ENCODE measurements at regions not wholly inside any gene's neighbourhood (a gene's known extent, or its start where the extent isn't known, plus 50 kb on each side); places are given as distances from the start of the nearest gene placed in this dataset.

DNA sequence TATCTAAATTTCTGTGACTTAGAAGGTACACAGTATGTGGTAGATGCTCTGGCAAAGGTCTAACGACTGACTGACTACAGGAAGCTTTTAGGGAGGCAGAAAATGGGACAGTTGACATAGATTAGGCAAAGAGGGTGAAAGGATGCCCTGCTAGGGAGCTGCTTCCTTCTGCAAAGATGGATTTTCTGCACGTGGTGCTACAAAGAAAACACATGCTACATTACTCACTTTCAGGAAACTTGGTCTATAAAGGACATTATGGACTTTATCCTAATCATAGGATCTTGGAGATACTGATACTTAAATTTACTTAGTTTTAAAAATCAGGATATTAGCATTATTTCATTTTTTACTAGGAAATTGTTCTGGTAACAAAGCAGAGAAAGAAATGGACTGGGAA lies 405.8 kb upstream of the ADAMTS16 start:
- Histone ChIP-seq H3K27ac (replicated peaks in 1 of 4) (no peak overlapping the region), H3K4me1 (no peaks in the 10 kb centered on the region), H3K36me3 (no peaks in the 10 kb centered on the region), H3K27me3 (peaks cover 0 to 3% (median 0%) of the 10 kb centered on the region in 4 donors), H3K9me3 (no peaks in the 10 kb centered on the region), H3K4me3 (no peak overlapping the region)
- no peak for DNase-seq (ENCODE audit: extremely low spot score)
- intact Hi-C loops (cut with DNase I), result no loop called here
- TF ChIP-seq EP300 (IDR thresholded peaks at IDR 0.05) (no peak), POLR2A (IDR thresholded peaks at IDR 0.05; ENCODE audit: low read depth) (no peak), POLR2AphosphoS5 (IDR thresholded peaks at IDR 0.05) (no peak)
- TF ChIP-seq, protein P1, sequence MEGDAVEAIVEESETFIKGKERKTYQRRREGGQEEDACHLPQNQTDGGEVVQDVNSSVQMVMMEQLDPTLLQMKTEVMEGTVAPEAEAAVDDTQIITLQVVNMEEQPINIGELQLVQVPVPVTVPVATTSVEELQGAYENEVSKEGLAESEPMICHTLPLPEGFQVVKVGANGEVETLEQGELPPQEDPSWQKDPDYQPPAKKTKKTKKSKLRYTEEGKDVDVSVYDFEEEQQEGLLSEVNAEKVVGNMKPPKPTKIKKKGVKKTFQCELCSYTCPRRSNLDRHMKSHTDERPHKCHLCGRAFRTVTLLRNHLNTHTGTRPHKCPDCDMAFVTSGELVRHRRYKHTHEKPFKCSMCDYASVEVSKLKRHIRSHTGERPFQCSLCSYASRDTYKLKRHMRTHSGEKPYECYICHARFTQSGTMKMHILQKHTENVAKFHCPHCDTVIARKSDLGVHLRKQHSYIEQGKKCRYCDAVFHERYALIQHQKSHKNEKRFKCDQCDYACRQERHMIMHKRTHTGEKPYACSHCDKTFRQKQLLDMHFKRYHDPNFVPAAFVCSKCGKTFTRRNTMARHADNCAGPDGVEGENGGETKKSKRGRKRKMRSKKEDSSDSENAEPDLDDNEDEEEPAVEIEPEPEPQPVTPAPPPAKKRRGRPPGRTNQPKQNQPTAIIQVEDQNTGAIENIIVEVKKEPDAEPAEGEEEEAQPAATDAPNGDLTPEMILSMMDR (IDR thresholded peaks at IDR 0.05), result no peak
- WGBS, result 59% methylated on average over 2 of the region's 2 CpGs

DNA sequence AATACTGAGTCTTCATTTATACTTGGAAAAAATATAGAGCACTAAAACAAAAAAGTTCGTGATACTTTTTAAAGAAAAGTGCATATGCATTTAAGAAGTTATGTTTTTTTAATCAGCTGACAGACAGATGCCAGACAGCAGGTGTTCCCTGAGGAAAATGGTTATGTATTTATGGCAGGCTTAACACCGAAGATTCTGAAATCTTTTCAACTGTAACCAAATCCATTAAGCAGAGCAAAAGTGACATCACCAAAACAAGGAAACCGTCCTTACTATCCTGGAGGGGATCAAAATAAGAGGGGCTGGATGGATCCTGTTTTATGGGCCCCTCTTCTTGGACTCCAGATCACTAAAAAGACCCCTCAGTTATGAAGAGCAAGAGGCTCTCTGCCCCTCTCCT lies 404.9 kb upstream of the ADAMTS16 start:
- intact Hi-C loops (cut with DNase I), result no loop called here
- Histone ChIP-seq H3K27ac (replicated peaks in 1 of 4) (no peak overlapping the region), H3K4me3 (no peak overlapping the region), H3K9me3 (no peaks in the 10 kb centered on the region), H3K36me3 (no peaks in the 10 kb centered on the region), H3K4me1 (no peaks in the 10 kb centered on the region), H3K27me3 (peaks cover 0 to 3% (median 0%) of the 10 kb centered on the region in 4 donors)
- 49% methylated on average over 3 of the region's 3 CpGs for WGBS
- TF ChIP-seq EP300 (IDR thresholded peaks at IDR 0.05), result no peak
- TF ChIP-seq POLR2A (IDR thresholded peaks at IDR 0.05; ENCODE audit: low read depth), result no peak
- TF ChIP-seq, protein P1 (IDR thresholded peaks at IDR 0.05), result no peak
- no peak for TF ChIP-seq POLR2AphosphoS5 (IDR thresholded peaks at IDR 0.05)
- DNase-seq (ENCODE audit: extremely low spot score), result no peak

DNA sequence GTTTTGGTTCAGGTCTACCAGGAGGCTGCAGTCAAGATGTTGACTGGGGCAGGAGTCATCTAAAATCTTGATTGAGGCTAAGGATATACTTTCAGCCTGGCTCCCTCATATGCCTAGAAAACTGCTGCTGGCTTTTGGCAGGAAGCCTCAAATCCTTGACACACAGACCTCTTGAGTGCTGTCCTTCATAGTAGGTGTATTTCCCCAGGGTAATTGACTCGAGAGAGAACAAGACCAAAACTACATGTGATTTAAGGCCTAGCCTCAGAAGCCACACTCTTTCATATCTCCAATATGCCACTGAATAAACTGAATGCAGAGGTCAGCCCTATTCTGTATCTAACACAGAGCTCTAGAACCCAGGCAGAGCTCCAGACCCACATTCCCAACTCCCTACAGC lies 402.3 kb upstream of the ADAMTS16 start:
- Histone ChIP-seq H3K36me3 (no peaks in the 10 kb centered on the region), H3K9me3 (no peaks in the 10 kb centered on the region), H3K4me3 (no peak overlapping the region), H3K27ac (replicated peaks in 1 of 4) (no peak overlapping the region), H3K27me3 (peaks cover 0 to 3% (median 0%) of the 10 kb centered on the region in 4 donors), H3K4me1 (no peaks in the 10 kb centered on the region)
- intact Hi-C loops (cut with DNase I), result no loop called here
- no peak for TF ChIP-seq POLR2AphosphoS5 (IDR thresholded peaks at IDR 0.05)
- TF ChIP-seq POLR2A (IDR thresholded peaks at IDR 0.05; ENCODE audit: low read depth), result no peak
- TF ChIP-seq, protein P1 (IDR thresholded peaks at IDR 0.05), result no peak
- TF ChIP-seq EP300 (IDR thresholded peaks at IDR 0.05), result no peak
- no peak for DNase-seq (ENCODE audit: extremely low spot score)
- WGBS, result 44% methylated on average over 1 of the region's 1 CpG

DNA sequence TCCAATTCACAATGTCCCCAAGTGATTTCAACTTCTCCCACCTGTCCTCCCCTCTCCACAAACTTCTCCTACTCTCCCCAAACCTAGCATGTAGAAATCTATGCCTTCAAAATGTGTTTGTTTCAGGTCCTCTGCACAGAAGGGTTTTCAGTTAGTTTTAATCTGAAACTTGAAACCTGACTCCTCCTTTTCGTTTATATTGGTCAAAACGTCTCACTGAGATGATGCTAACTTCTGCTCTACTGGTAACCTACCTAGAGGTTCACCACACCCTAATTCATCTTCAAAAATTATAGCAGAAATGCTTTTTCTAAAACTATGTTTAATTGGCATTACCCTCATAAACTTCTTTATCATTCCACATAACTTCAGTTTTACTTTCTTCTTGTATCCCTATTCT lies 401.8 kb upstream of the ADAMTS16 start:
- 61% methylated on average over 2 of the region's 2 CpGs for WGBS
- DNase-seq (ENCODE audit: extremely low spot score), result no peak
- peaks cover 0 to 3% (median 0%) of the 10 kb centered on the region in 4 donors for H3K27me3 ChIP-seq
- H3K27ac ChIP-seq (replicated peaks in 1 of 4), result no peak overlapping the region
- TF ChIP-seq, protein P1 (IDR thresholded peaks at IDR 0.05), result no peak
- no peak for TF ChIP-seq POLR2A (IDR thresholded peaks at IDR 0.05; ENCODE audit: low read depth)
- no peak for TF ChIP-seq EP300 (IDR thresholded peaks at IDR 0.05)
- no peak for TF ChIP-seq POLR2AphosphoS5 (IDR thresholded peaks at IDR 0.05)
- no peak overlapping the region for H3K4me3 ChIP-seq
- no peaks in the 10 kb centered on the region for H3K4me1 ChIP-seq
- no peaks in the 10 kb centered on the region for H3K36me3 ChIP-seq
- H3K9me3 ChIP-seq, result no peaks in the 10 kb centered on the region
- intact Hi-C loops (cut with DNase I), result no loop called here

DNA sequence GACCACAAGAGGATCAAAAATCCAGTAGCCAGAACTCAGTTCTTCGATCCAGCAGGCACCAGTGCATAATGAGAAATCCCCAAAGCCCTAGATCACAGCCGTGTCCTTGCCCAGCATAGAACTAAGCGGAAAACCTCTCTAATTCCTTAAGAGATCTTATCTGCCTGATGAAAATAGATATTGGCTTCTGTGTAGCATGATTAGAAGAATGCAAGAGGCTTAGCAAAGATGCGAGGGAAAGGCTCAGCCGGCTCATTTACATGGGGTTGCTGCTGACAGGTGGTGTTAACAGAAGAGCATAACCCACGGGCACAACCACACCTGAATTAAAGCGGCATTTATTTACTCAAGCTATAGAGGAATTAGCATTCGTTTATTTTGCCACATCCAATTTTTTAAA lies 400.0 kb upstream of the ADAMTS16 start:
- H3K27me3 ChIP-seq, result no peaks in the 10 kb centered on the region
- no peak for DNase-seq (ENCODE audit: extremely low spot score)
- H3K36me3 ChIP-seq, result no peaks in the 10 kb centered on the region
- H3K4me3 ChIP-seq, result no peak overlapping the region
- TF ChIP-seq POLR2AphosphoS5 (IDR thresholded peaks at IDR 0.05) (no peak), EP300 (IDR thresholded peaks at IDR 0.05) (no peak), POLR2A (IDR thresholded peaks at IDR 0.05; ENCODE audit: low read depth) (no peak)
- TF ChIP-seq, protein P1 (IDR thresholded peaks at IDR 0.05), result no peak
- peaks cover 0 to 4% (median 0%) of the 10 kb centered on the region in 4 donors for H3K9me3 ChIP-seq
- 49% methylated on average over 8 of the region's 8 CpGs for WGBS
- no peak overlapping the region for H3K27ac ChIP-seq (replicated peaks in 1 of 4)
- intact Hi-C loops (cut with DNase I), result no loop called here
- no peaks in the 10 kb centered on the region for H3K4me1 ChIP-seq
